UCSD-AML1 (cell line): ENCODE measurements at regions not wholly inside any gene's neighbourhood (a gene's known extent, or its start where the extent isn't known, plus 50 kb on each side); places are given as distances from the start of the nearest gene placed in this dataset.
A peak's percentile ranks its signal among the peaks of the same experiment; 100 is the strongest.

Experiments used
- DNase-seq: peaks from one replicate; lab custom pipeline; 2025; ENCODE audit not compliant: unreplicated experiment; lab: John Stamatoyannopoulos, UW

DNA sequence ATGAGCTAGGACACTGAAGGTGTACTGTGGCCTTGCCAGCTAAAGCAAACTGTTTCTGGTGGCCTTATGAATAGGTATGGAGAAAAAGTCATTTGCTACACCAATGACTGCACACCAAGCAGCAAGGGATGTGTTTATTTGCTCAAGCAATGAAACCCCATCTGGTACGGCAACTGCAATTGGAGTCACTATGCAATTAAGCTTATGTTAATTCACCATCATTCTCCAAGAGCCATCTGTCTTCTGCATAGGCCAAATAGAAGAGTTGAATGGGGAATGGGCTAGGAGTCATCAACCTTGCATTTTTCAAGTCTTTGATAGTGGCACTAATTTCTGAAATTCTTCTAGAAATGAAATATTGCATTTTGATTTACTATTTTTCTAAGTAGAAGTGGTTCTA is 372.0 kb downstream of the KCNJ3 start:
- DNase-seq = no peak

DNA sequence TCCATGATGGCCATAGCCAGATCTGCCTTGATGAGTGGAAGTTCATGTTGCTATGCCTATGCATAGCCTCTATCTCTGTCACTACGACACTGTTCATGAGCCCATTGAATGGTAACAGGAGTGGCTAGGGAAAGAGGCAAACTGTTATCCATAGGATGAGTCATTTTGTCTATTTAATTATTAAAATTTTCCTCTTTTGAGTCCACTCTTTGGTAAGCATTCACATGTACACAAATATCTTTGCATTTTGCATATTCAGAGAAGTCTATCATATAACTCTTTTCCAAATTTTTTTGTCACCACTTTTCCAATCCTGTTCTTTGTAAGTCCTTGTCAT is 364.4 kb downstream of the KCNJ3 start:
- no peak for DNase-seq

DNA sequence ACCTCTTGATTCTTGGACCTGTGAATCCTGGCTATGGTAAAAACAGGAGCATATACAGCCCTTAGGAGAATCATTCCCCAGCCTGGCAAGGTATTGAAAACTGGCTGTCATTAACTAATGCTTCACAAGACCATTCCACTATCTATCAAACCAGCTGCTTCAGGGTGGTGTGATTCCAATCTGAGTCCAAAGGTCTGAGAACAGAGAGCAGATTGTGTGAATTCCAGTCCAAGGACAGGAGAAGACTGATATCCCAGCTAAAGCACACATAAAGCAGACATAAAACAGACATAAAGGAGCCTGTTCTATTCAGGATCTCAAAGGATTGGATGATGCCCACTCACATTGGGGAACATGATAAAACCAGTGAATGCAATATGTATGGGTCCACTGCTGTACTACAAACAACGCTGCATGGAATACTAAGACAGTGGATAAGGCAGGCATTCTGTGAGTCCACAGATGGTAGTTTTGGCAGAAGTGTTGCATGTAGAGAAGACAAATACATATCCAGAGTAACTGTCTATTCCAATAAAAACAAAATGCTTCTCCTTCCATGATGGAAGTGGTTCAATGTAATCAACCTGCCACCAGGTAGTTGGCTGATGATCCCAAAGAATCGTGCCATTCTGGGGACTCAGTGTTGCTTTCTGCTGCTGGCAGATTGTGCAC is 363.9 kb downstream of the KCNJ3 start:
- no peak for DNase-seq

DNA sequence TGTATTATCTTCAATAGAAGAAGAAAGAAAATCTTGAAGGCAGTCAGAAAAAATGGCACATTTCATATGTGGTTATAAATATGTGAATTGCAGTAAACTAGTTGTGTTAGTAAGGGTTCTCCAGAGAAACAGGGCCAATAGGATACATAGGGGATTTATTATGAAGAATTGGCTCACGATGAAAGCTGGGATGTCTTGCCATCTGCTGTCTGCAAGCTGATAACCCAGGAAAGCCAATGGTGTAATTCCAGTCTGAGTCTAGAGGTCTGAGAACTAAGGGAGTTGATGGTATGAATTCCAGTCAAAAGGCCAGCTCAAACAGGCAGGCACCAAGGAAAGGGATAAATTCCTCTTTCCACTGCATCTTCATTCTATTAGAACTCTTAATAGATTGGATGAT is 362.4 kb downstream of the KCNJ3 start:
- DNase-seq = no peak

DNA sequence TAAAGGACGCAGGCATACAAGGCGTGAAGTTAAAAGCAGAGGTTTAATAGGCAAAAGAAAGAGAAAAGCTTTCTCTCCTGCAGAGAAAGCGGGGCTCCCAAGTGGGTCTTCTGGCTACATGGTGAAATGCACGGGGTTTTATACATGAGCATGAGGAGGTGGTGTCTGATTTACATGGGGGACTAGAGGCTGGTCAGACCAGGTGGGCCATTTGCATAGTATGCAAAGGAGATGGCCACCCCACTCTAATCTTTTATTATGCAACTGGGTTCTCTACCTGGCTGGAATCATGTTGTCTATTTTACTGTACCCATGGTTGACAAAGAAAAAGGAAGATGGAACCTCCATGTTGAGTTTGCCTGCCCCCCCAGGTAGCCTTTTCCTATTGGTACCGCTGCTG is 356.2 kb downstream of the KCNJ3 start:
- DNase-seq = no peak

DNA sequence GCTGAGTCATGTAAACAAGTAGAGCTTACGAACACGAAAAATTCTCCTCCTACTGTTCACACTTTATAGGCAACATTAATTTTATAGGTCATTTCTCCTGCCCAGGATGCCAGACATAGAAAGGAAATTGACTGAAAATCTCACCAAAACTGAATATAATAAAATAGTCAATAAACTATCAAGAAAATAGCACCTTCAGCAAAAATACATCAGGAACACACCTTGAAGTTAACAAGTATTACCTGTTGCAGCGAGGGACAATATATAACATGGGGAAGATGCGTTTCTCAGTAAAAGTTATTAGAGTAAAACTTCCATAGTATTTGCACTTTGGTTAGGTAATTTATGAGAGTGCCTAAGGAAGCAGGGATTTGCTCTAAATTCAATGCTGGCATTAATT is 344.6 kb downstream of the KCNJ3 start:
- no peak for DNase-seq

DNA sequence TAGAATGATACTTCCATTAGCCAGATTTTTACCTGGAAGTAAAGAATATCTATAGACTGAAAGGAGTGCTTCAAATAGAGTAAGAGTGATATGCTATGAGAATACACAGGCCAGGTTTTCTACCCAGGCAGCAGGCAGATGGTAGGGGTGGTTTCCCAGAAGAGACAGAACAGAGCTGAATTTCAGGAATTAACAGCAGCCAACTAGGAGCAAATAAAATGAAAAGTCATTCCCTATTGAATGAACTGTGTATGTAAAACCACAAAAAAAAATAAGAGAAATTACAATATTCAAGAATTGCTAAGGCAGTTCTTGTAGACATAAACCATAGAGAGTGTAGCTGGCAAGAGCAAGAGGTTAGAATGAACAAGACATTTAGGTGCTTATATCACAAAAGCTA is 336.8 kb downstream of the KCNJ3 start:
- no peak for DNase-seq

DNA sequence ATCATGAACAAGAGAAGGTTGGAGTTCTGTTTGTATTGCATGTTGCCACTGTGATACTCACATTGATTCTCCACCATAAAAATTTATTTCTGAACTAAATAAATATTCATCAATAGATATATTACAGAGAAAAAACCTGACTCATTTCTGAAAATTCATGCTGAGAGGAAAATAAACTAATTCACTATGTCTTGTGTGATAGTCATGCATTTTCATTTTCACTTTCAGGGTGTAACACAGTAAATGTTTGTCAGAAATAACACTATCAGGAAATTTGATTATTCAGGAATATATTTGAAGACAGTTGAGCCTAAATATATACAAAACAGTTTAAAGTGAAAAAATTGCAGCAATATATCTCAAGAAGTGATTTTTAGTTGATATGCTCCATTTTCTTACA is 335.2 kb downstream of the KCNJ3 start:
- DNase-seq = no peak

DNA sequence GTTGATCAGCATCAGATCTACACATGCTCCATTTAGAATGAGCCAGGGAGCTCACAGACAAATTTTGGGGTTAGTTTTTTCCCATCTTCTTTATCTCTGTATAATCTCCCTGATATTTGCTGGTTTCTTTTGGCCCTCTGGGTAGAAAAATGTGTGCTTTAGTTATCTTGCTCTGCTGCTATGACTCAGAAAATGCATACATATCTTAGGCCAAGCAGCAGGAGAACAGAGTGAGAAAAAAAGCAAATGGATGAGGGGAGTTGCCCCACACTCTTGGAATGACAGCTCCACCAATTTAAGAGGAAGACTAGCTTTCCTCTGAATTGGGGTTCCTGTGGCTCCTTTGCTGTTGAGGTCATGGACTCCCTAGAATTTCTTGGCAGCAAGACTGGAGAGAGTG is 331.8 kb downstream of the KCNJ3 start:
- no peak for DNase-seq

DNA sequence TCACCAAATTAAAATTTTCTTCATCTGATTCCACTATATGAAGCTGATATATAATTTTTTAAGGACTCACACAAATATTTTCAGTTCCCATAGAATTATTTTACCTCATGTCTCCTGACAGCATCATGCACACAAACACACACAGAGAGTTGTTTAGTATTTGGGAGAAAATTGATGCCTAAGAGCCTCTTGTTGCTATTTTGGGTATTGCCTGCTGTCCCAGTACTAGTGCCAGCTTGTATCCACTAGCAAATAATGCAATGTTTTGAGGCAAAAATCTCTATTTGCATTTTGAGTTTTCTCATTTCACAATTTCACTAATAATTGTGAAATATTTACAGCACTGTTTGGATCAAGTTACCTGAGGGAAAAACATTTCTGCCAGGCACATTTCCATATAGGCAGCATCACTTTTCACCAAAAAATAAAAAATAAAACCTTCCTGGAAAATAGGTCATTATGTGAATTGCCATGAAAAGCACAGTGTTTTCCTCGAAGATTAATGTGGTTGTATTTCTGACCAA is 328.2 kb downstream of the KCNJ3 start:
- no peak for DNase-seq

DNA sequence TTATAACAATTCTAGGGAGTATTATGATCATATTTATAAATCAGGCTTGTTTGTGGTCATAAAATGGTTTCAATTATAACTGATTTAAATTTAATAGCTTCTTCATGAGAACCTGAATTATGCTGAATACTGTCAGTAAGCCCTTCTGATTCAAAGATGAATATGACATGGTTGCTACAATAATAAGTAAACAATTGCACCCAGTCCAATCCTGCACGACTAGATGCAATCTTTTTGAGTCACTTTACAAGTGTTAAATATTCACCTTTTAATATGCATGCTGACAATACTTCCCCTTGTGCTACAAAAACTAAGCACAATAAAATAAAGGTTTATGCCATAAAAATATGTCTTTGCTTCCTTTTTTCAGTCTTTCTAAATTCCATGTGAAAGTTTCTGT is 325.2 kb downstream of the KCNJ3 start:
- no peak for DNase-seq

DNA sequence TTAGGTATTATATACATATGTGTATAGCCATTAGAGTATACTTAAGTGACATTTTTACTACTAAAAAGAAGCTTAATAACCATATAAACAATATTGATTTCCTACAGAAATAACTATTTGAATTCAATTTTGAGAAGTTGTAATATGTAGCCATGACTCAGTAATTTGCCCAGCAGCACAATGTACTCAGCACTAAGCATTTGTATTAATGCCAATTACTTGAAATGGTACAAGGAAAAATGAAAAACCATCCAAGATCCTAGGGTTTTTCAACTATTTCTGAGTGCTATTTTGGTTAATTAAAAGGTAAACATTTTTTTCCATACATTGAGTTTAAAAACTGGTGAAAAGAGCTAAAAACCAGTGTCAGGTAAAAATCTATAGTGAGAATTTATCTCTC is 324.0 kb downstream of the KCNJ3 start:
- DNase-seq = no peak

DNA sequence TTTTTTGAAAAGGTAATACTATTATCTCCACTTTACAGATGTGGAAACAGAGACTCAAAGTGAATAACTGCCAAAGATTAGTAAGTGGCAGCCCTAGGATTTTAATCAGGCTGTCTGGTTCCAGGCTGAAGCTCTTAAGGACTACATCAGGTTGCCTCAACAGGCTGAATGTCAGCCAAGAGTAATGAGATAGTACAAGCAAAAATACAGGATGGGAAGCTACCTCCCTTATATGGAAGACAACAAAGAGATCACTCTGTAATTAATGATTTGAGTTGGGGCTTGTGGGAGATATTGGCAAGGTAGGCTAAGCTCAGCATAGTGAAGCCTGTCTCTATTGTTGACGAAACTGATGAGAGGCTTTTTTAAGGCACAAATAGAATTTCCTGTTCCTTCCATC is 323.1 kb downstream of the KCNJ3 start:
- DNase-seq = no peak

DNA sequence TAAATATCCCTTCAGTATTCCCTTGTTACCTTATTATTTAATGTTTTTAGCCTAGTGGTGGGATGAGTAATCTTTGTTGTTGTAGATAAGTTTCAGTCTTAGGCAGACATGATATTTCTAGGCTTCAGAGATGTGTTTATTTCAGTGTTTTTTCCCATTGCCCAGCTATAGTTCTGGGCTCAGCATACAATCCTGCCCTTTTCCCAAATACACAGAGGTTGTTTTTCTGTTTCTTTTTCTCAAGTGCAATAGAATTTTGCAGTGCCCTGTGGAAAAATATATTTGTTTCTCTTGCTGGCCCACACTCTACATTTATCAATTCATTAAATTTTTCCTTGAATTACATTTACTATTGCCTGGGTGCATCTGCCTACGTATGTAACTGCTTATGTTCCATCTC is 321.8 kb downstream of the KCNJ3 start:
- no peak for DNase-seq

DNA sequence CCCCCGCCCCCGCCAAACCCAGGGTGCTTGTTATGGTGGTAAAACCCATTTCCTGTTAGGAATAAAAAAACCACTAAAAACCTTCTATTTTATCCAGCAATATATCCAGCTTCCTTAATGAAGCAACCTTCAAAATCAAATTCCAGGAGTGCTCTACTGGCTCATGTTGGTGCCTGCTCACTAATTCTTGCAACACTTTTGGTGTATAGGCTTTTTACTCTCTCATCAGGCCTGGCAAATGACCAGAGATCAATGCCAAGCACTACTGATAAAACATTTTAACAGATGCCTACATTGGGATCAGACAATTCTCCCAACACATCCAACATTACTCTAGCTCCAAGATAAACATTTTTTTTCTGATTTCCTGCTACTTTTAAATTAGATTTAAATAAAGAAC is 312.4 kb downstream of the KCNJ3 start:
- DNase-seq = no peak

DNA sequence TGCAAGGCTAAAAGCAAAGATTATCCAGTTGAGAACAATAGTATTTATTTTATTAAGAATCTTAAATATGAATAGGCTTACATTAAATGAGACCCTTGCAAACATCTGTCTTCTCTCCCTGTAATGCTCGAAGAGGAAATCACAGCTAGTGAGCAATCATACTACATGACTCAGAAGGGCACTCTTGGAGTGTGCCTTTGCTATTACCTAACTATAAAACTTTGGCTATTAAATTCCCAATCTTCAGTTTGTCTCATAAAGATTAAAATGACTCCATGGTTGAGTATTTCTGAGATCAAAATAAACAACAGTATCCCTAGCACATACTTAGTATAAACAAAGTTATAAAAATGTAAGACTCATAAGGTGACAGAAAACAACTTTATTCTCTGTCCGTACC is 296.9 kb downstream of the KCNJ3 start:
- no peak for DNase-seq

DNA sequence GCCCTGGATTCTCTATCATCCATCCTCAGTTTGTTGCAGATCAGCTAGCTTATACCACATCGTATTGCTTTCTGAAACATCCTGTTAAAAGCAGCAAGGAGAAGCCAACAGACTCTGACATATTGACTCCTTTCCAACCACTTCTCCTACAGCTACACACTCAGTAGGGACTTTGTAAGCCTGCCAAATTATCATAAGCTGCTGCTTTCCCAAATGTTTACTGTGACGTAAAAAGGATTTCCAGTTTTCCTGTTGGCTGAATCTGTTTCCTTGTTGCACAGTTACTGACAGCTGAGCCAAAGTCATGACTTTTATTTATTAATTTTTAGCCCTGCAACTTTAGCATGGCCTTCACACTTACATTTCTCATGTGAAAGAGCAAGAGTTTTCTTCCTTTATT is 294.3 kb downstream of the KCNJ3 start:
- DNase-seq = no peak

DNA sequence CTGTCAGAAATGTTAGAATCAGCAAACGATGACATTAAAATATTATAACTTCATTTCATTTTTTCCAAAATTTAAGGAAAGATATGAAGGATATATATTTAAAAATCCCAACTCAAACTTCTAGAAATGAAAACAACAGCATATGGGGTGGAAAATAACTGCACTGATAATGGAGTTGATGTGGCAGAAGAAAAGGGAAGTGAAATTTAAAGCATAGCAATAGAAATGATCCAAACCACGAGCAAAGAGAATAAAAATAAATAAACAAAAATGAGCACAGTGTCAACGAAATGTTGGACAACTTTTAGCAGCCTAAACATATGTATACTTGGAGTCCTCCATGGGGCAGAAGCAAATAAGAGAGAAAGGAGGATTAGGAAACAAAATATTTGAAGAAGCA is 280.2 kb downstream of the KCNJ3 start:
- no peak for DNase-seq

DNA sequence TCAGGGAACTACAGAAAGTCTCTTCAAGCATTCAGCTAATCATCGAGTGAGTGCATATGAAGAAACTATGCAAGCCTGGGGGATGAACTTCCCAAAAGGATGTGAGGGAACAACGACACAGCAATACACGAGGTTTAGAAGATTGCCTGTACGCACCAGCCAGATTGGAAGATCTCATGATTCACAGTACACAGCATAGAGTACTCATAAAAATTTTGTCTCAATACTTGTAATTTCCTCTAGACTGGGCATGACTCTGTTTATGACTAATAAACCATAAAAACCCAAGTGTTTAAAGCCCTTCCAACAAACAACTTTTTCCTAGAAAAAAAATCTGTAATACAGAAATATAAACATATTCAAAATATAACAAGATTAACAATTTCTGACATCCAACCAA is 279.7 kb downstream of the KCNJ3 start:
- peak; percentile 2 for DNase-seq

DNA sequence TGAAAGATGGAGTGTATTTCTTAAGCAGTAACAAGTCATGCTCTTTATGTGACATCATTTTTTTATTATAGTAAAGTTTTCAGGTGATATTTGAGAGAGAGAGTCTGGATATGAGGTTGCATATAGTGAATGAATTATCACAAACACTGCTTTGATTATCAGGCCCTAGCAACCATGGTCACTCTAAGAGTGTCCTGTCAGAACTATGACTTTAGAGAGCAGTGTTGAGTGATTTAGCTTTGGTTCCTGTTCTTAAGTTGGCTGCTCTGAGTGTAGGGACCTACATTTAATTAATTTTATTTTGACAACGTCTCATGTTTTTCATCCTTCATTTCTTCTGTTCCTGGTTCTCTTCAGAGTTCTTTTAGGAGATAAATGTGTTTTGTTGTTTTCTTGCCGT is 275.5 kb downstream of the KCNJ3 start:
- DNase-seq = no peak

DNA sequence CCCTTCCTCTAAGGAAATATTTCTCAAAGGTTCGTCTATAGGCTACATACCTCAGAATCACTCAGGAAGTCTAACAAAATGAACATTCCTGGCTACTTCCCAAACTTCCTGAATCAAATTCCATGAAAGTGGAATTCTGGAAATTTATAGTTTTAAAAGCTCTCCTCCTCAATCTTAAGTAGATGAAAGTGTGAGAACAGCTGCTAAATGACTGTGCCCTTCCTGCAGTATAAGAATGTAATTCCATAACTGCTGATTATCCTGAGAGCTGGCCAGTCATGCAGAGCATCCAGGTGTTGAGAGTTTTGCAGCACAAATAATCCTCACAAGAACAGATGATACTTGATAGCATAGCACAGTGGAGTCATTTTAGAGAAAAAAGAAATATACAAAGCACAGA is 265.0 kb downstream of the KCNJ3 start:
- DNase-seq = no peak

DNA sequence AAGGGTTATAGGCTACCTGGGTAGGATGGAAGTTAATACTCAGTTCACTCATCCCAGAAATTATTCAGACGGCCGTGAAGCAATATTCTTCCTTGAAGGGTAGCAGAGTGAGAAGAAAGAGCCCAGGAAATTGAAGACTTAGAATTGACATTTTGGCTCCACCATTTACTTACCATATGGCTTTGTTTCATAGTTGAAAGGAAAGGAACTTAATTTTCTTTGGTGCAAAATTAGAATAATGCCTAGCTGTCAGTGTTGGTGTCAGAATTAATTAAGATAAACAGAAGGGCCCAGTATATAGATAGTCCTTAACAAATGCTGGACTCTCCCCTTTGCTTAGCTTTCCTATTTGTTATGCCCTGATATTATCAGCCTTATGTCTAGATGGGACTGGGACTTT is 263.2 kb downstream of the KCNJ3 start:
- no peak for DNase-seq

DNA sequence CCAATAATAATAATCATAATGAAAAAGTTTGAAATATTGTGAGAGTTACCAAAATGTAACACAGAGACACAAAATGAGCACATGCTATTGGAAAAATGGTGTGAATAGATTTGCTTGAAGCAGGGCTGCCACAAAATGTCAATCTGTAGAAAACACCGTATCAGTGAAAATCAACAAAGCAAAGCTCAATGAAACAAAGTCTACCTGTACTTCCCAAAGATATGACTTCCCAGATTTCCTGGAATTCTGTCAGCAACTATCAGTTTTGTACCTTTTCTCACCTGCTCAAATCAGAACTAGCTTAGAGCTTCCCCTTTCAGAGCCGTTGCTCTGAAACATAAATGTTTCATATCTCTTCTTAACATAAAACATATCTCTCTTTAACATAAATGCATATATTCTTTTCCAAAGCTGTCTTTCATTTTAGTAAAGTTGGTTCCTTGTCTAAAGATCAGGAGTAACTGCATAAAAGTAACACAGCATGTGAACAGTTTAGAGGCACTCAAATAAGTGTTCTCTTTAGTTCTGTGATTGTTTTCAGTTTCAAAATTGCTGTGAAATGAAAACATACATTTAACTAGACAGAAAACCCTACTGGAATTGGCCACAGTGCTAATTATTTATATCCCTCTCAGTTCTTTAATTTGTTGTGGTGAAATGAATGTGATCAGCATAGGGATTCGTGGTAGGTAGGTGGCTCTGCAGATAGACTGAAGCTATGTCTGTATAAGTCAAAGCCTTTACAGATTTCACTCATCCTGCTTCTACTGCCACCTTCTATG is 262.5 kb downstream of the KCNJ3 start:
- no peak for DNase-seq
